Osteocyte (in vitro differentiated cells): ENCODE measurements at regions not wholly inside any gene's neighbourhood (a gene's known extent, or its start where the extent isn't known, plus 50 kb on each side); places are given as distances from the start of the nearest gene placed in this dataset.
A peak's percentile ranks its signal among the peaks of the same experiment; 100 is the strongest.

ENCODE experiments used
- DNase-seq: peaks from one replicate; pipeline ENCODE4 v3.0.0; 2021; ENCODE audit warnings: mixed read lengths; ENCODE audit not compliant: unreplicated experiment; ENCODE audit errors: extremely low spot score
- H3K27ac Mint-ChIP-seq: one replicate; pipeline ENCODE4 v1.8.0; 2021; ENCODE audit warnings: mild to moderate bottlenecking, mixed read lengths; ENCODE audit not compliant: unreplicated experiment
- H3K27me3 Mint-ChIP-seq: one replicate; pipeline ENCODE4 v1.8.0; 2021; ENCODE audit warnings: mixed read lengths; ENCODE audit not compliant: unreplicated experiment
- H3K36me3 Mint-ChIP-seq: one replicate; pipeline ENCODE4 v1.8.0; 2021; ENCODE audit warnings: mixed read lengths; ENCODE audit not compliant: unreplicated experiment
- H3K4me1 Mint-ChIP-seq: one replicate; pipeline ENCODE4 v1.8.0; 2021; ENCODE audit warnings: mixed read lengths; ENCODE audit not compliant: unreplicated experiment
- H3K4me3 Mint-ChIP-seq: one replicate; pipeline ENCODE4 v1.8.0; 2021; ENCODE audit warnings: mild to moderate bottlenecking, moderate library complexity, mixed read lengths; ENCODE audit not compliant: unreplicated experiment
- H3K9me3 Mint-ChIP-seq: one replicate; pipeline ENCODE4 v1.8.0; 2021; ENCODE audit warnings: mixed read lengths; ENCODE audit not compliant: unreplicated experiment
- CTCF ChIP-seq: fragments of 200-600 bp; sonication (generic); IDR thresholded peaks from 2 replicates; pipeline ENCODE4 v1.5.0; 2021; ENCODE audit warnings: antibody characterized with exemption, mild to moderate bottlenecking, moderate library complexity

- DNase-seq: no peak
- no peaks in the 10 kb centered on the region for H3K27me3 Mint-ChIP-seq
- peaks cover 40% of the 10 kb centered on the region for H3K4me1 Mint-ChIP-seq
- no peak overlapping the region for H3K4me3 Mint-ChIP-seq
- H3K9me3 Mint-ChIP-seq: no peaks in the 10 kb centered on the region
- H3K36me3 Mint-ChIP-seq: no peaks in the 10 kb centered on the region
- H3K27ac Mint-ChIP-seq: peak overlapping the region; percentile 45
- no peak for TF ChIP-seq CTCF
These were observed 225.8 kb upstream of the SFRP2 start for GRCh38 chr4:154014407-154015321.

GRCh38 chr4:154013576-154013975 is 224.7 kb upstream of the SFRP2 start:
- no peak for DNase-seq
- H3K36me3 Mint-ChIP-seq: peaks cover 2% of the 10 kb centered on the region
- peaks cover 40% of the 10 kb centered on the region for H3K4me1 Mint-ChIP-seq
- H3K27ac Mint-ChIP-seq: no peak overlapping the region
- no peaks in the 10 kb centered on the region for H3K9me3 Mint-ChIP-seq
- no peak overlapping the region for H3K4me3 Mint-ChIP-seq
- no peaks in the 10 kb centered on the region for H3K27me3 Mint-ChIP-seq
- TF ChIP-seq CTCF: no peak

- H3K9me3 Mint-ChIP-seq: peaks cover 12% of the 10 kb centered on the region
- no peak for DNase-seq
These were observed 221.5 kb upstream of the SFRP2 start for GRCh38 chr4:154010371-154010770.

GRCh38 chr4:154009788-154010187 is 220.9 kb upstream of the SFRP2 start:
- TF ChIP-seq CTCF: no peak
- Mint-ChIP-seq H3K36me3 (peaks cover 11% of the 10 kb centered on the region), H3K27me3 (no peaks in the 10 kb centered on the region), H3K4me1 (peaks cover 64% of the 10 kb centered on the region), H3K9me3 (peaks cover 12% of the 10 kb centered on the region), H3K4me3 (no peak overlapping the region), H3K27ac (no peak overlapping the region)
- DNase-seq: no peak

More at GRCh38 chr4:154010371-154010770, 221.5 kb upstream of the SFRP2 start:
- Mint-ChIP-seq H3K27me3 (no peaks in the 10 kb centered on the region), H3K4me1 (peaks cover 64% of the 10 kb centered on the region), H3K4me3 (no peak overlapping the region), H3K36me3 (peaks cover 11% of the 10 kb centered on the region), H3K27ac (no peak overlapping the region)
- no peak for TF ChIP-seq CTCF

- Mint-ChIP-seq H3K27ac (peak overlapping the region; percentile 77), H3K36me3 (peaks cover 11% of the 10 kb centered on the region), H3K9me3 (peaks cover 12% of the 10 kb centered on the region), H3K4me3 (no peak overlapping the region), H3K4me1 (peaks cover 64% of the 10 kb centered on the region), H3K27me3 (no peaks in the 10 kb centered on the region)
- no peak for DNase-seq
- TF ChIP-seq CTCF: no peak
These were observed 220.3 kb upstream of the SFRP2 start for GRCh38 chr4:154009191-154009590.
